Type B pancreatic cell (in vitro differentiated cells): ENCODE measurements at regions not wholly inside any gene's neighbourhood (a gene's known extent, or its start where the extent isn't known, plus 50 kb on each side); places are given as distances from the start of the nearest gene placed in this dataset.

ENCODE experiments used
- DNase-seq: peaks from one replicate; pipeline ENCODE4 v3.0.0; 2021; ENCODE audit warnings: mixed read lengths; ENCODE audit not compliant: unreplicated experiment; ENCODE audit errors: extremely low spot score
- H3K27ac Mint-ChIP-seq: 2 replicates; pipeline ENCODE4 v1.8.0; 2021; ENCODE audit warnings: mild to moderate bottlenecking, mixed read lengths
- H3K27me3 Mint-ChIP-seq: 2 replicates; pipeline ENCODE4 v1.8.0; 2021; ENCODE audit warnings: mixed read lengths
- H3K36me3 Mint-ChIP-seq: 2 replicates; pipeline ENCODE4 v1.8.0; 2021; ENCODE audit warnings: mixed read lengths
- H3K4me1 Mint-ChIP-seq: one replicate; pipeline ENCODE4 v1.8.0; 2021; ENCODE audit warnings: mixed read lengths; ENCODE audit not compliant: unreplicated experiment
- H3K4me3 Mint-ChIP-seq: 2 replicates; pipeline ENCODE4 v1.8.0; 2021; ENCODE audit warnings: mild to moderate bottlenecking, mixed read lengths
- H3K9me3 Mint-ChIP-seq: 2 replicates; pipeline ENCODE4 v1.8.0; 2021; ENCODE audit warnings: mixed read lengths
- CTCF ChIP-seq: fragments of 200-600 bp; sonication (generic); conservative IDR thresholded peaks from 2 replicates; pipeline ENCODE4 v1.5.0; 2021; ENCODE audit warnings: antibody characterized with exemption, mild to moderate bottlenecking

GRCh38 chr18:51442012-51442411, 244.5 kb upstream of the MEX3C start:
- no peak for TF ChIP-seq CTCF
- Mint-ChIP-seq H3K4me3 (no peak overlapping the region), H3K27ac (no peak overlapping the region), H3K9me3 (no peaks in the 10 kb centered on the region), H3K36me3 (no peaks in the 10 kb centered on the region), H3K4me1 (no peaks in the 10 kb centered on the region), H3K27me3 (peaks cover 31% of the 10 kb centered on the region)
- no peak for DNase-seq

- Mint-ChIP-seq H3K9me3 (no peaks in the 10 kb centered on the region), H3K36me3 (no peaks in the 10 kb centered on the region), H3K27ac (no peak overlapping the region), H3K4me1 (no peaks in the 10 kb centered on the region), H3K27me3 (peaks cover 20% of the 10 kb centered on the region), H3K4me3 (no peak overlapping the region)
- DNase-seq, result no peak
- TF ChIP-seq CTCF, result no peak
Observed at GRCh38 chr18:51446571-51447210, 249.2 kb upstream of the MEX3C start.

GRCh38 chr18:51447351-51448342, 250.2 kb upstream of the MEX3C start:
- H3K4me3 Mint-ChIP-seq, result no peak overlapping the region
- H3K9me3 Mint-ChIP-seq, result no peaks in the 10 kb centered on the region
- peaks cover 16% of the 10 kb centered on the region for H3K27me3 Mint-ChIP-seq
- H3K36me3 Mint-ChIP-seq, result no peaks in the 10 kb centered on the region
- no peak for DNase-seq
- TF ChIP-seq CTCF, result no peak
- H3K27ac Mint-ChIP-seq, result no peak overlapping the region
- no peaks in the 10 kb centered on the region for H3K4me1 Mint-ChIP-seq

- Mint-ChIP-seq H3K4me1 (peaks cover under 1% of the 10 kb centered on the region), H3K27me3 (peaks cover 12% of the 10 kb centered on the region), H3K27ac (no peak overlapping the region), H3K36me3 (no peaks in the 10 kb centered on the region), H3K9me3 (no peaks in the 10 kb centered on the region), H3K4me3 (no peak overlapping the region)
- no peak for DNase-seq
- TF ChIP-seq CTCF, result no peak
Observed at GRCh38 chr18:51448949-51449348, 251.5 kb upstream of the MEX3C start.

- no peak for TF ChIP-seq CTCF
- no peaks in the 10 kb centered on the region for H3K9me3 Mint-ChIP-seq
- peaks cover 4% of the 10 kb centered on the region for H3K4me1 Mint-ChIP-seq
- H3K4me3 Mint-ChIP-seq, result no peak overlapping the region
- no peak for DNase-seq
- H3K27ac Mint-ChIP-seq, result no peak overlapping the region
- H3K36me3 Mint-ChIP-seq, result no peaks in the 10 kb centered on the region
- no peaks in the 10 kb centered on the region for H3K27me3 Mint-ChIP-seq
Observed at GRCh38 chr18:51453594-51453993, 256.1 kb upstream of the MEX3C start.
